GM20431 (cell line): ENCODE measurements at regions not wholly inside any gene's neighbourhood (a gene's known extent, or its start where the extent isn't known, plus 50 kb on each side); places are given as distances from the start of the nearest gene placed in this dataset.

Experiments
- in situ Hi-C: fragments of 300-500 bp; cut with MseI, MboI; formaldehyde crosslinking; loops from one replicate; pipeline ENCODE4 v1.15.0; 2020; ENCODE audit warnings: low sequenced_read_pairs; ENCODE audit not compliant: unreplicated experiment

DNA sequence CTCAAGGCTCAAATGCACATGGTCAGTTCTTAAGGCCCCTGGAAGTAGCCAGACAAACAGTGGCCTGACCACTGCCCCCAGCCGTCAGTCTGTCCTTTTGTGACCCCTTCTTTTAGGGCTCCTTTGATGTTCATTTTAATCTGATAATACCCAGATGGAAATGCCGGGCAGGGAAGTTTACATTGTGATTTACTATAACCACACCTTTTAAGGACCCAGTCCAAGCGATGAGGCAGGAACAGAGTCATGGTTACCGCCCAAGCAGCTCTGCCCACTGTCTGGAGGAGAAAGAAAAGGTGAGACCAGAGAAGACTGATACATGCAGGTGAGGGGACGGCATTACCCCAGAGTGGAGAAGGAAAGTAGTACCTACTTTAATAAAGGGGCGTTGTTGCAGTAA lies 110.6 kb downstream of the PLEKHG1 start:
- in situ Hi-C loops, result no loop called here

DNA sequence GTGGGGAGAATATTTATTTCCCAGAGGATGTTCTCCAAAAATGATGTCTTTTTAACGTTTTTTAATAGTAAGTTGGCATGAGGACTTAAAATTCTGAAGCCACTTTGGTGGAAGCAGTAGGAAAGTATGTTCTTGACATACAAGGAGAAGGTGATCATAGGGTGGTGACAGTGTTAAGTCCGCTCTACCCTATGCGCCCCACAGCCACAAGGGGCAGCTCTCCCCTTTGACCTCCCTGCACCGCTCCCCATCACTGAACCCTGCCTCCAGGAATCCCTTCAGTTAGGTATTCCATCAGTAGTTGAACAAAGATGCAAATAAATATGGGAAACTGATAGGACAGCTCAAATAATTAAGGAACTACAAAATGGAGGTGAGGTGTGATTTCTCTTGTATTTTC lies 111.4 kb downstream of the PLEKHG1 start:
- in situ Hi-C loops, result no loop called here

DNA sequence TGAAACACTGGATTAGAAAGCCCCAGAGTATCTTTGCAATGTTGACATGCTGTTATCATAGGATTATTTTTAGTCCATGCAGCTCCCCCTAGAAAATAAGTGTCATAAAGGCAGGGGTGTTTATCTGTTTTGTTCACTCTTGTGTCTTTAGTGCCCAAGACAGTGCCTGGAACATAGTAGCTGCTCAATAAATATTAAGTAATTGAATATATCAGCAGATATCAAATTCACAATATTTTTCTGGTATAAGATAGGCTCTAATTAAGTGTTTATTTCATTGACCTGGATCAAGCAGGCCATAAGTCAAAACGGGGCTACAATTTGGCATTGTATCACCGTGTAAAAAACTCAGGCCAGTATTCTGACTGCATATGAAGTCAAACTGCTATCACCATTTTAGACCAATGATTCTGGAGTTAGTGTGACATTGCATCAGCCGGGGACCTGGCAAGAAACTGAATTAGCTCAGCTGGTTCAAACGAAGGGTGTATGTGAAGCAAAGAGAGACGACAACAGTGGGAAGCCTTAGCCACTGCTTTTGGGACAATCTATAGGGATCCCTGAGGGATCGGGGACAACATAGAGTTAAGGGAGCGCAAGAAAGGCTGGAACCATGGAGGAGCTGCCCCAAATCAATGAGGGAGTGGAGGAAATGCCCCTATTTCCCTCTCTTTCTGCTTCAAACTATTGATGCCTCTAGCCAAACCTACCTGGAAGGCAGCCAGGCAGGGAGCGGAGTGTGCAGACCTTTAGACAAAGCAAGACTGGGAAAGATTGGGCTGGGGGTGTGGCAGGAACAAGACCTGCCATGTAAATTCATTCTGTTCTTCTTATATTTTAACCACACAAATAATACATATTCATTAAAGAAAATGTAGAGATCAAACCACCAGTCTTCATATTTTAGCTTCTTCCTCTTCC lies 112.2 kb downstream of the PLEKHG1 start:
- in situ Hi-C loops, result no loop called here

DNA sequence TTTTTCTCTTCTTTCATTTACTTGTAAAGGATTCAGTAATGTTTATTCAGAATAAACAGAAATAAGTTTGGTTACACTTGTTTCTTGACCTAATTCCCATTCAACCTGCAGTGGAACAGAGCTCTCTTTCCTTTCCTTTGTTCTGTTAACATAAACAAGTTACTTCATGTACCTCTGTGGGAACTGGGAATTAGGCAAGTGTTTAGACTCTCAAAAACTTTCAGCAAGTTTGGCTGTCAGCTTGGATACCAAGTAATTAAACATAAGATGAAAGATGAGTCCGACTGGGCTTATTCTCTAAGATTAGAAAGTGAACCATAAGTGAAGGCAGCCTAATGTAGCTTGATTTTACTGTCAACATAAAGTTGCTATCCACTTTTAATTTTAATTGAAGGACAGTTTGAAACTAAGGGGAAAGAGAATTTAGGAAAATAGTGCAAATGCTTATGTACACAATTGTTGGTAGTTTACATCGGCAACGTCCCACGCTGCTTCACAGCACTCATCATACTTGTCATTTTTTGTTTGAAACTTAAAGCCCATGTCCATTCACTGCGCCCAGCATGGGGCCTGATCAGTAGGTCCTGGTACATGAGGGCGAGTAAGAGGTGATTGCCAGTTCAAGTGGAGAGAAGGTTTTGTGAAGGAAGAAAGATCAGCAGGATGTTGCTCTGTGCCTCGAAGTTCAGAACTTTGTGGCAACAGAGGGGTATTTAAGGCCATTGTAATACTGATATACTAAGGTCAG lies 113.0 kb downstream of the PLEKHG1 start:
- in situ Hi-C loops, result no loop called here

DNA sequence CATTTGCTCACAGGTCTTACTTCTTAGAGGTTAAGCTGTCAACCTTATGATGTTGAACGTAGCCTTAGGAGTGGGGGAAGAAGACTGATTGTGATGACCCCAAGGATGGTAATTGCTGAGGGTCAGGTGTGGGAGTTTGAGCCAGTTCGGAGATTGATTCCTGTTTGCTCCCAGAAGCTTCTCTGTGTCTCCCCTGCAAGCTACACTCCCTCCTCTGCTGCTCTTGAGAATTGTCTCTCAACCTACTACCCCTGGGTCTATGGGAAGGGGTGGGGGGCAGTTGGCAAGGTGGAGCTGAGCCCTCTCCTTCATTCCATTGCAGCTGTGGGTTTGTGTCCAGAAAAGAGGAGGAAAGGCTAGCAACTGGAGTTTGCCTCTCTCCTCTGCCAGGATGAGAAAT lies 113.8 kb downstream of the PLEKHG1 start:
- in situ Hi-C loops, result no loop called here

DNA sequence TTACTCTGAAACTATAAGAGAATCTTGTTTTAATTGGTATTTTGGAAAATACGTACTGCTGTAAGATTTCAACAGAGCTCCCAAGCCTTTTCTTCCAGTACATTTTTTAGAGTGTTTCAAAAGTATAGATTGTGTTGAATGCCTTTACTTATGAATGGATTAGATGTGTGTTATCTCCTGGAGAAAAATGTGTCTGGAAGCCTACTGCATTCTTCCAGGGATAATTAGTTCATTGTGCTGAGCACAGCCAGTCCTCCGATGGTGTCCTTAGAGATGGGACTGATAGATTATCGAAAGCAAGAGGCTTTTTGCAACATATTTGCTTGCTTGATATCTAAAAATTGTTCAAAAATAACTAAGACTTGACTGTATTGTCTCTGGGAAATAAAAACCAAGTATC lies 114.2 kb downstream of the PLEKHG1 start:
- in situ Hi-C loops, result no loop called here

DNA sequence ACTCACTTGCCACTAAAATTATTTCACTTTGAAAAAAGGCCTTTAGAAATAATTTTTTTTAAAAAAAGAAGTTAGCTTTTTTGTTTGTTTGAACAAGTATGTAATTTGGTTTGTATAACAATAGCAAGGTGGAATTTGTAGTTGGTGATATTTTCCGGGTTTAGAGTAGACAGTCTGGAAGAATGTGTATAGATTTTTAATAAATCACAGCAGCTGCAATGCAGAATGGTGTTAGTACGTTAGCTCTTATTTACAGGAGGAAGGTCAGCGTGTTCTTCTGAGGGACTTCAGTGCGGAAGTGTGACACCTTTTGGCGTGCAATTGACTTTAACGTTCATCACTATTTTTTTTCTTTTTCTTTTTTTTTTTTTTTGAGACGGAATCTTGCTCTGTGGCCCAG lies 115.4 kb downstream of the PLEKHG1 start:
- in situ Hi-C loops, result no loop called here

DNA sequence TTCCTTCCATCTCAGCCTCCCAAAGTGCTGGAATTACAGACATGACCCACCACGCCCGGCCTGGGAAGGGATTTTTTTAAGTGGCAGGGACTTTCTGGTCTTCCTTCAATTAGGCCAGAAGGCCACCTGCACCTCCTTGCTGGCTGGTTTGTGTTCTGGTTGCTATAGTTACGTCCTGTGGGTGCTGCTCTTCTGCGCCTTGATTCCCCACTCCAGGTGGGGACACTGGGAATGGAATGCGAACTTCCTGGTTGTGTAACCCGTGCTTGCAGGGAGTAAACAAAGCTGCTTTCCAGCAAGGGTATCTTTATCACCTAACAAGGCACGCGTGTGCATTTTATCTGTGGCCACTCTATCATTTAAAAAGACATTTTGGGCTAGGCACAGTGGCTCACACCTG lies 117.7 kb downstream of the PLEKHG1 start:
- in situ Hi-C loops, result no loop called here

DNA sequence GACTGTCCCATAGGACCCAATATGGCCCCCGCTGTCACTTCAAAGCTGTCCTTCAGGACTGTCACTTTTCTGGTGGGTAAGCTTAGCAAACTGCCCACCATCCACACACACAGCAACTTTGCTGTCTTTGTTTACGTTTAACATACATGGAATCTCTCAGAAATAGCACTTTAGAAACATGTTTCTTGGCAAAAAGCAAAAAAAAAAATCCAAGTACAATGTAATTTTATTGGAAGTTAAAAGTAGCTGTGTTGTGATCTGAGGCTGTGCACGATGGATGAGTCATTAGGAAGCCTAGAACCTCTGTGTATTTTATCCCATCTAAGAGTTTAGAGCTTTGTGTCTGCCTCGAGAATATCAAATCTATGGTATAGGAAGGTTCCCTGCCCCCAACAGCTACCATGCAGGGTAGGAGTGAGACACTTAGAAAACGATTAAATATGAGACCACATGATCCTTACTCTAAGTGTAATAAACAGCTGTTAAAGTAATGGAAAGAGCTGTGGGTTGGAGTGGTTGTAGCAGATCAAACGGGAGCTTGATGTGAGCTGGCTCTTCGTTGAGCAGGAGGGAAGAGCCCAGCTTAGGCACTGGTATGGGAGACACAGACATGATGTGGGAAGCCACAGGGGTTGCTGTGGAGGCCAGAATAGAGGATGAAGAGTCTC lies 119.5 kb downstream of the PLEKHG1 start:
- in situ Hi-C loops, result no loop called here

DNA sequence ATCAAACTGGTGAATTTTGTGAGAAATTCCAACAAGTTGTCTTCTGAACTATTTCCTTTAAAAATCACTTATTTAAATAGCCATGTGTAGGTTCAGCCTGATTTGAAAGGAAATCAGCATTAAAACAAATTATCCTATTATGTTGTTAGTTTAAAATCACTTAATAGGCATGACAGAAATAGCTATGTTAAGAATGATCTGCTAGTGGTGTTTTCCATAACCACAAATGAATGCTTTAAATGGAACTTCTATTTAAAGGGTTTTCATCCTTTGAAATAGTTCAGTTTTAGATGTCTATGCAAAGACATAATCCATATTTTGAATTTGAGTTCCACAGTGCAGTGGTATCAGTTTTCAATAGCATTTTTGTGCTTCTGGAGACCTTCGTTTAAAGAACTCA lies 120.1 kb downstream of the PLEKHG1 start:
- in situ Hi-C loops, result no loop called here

DNA sequence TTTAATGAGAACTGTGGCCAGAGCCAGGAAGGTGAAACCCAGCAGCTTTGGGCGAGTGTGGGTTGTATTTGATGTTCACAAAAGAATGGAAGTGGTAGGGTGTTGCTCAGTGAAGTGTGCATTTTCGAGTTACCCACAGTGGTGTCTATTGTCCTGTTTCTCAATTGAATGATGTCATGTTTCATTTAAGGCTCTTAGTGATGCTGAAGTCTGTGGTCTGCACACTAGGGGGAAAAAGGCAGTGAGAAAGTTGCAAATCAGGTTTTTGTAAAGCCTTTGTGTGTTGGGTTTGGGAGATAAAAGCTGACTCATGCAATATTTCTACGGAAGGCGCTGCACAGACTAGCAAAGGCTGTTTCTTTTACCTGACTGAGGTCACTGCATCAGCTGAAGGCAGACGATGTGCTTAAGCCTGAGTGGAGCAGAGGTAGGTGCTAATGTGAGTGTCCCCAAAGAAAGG lies 121.1 kb downstream of the PLEKHG1 start:
- in situ Hi-C loops, result no loop called here

DNA sequence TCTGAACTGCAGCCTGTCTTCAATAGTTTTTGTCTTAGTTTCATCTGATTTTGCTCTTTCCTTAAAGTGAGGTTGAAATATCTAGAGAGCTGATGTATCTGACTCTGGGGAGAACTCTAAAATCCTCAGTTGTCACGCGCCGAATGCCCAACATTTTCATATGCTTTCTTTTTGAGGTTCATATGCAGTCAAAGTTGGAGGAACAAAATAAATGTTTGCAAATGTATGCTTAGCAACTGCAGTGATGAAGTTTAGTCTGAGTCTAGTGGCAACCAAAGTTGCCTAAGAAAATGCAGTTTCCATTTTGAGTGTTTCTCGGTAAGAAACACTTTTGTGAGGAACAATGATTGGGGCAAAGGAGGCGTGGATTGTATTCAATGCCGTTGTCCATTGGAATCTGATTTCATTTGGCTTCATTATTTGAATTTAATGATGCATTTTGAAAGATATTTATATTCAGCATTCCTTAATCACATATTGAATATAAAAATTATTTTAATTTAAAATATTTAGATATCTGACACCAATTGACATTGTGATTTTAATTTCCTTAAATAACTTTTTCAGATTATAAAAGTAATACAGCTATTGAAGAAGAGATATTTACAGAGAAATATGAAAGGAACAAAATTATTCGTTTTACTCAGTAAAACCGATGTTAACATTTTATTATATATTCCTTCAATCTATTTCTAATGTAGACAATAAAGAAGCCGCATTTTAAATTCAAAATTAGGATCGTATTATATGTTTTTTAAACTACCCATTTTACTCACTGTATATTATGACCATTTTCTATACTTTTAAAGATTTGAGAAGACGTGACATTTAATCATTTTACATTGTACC lies 122.0 kb downstream of the PLEKHG1 start:
- in situ Hi-C loops, result no loop called here

DNA sequence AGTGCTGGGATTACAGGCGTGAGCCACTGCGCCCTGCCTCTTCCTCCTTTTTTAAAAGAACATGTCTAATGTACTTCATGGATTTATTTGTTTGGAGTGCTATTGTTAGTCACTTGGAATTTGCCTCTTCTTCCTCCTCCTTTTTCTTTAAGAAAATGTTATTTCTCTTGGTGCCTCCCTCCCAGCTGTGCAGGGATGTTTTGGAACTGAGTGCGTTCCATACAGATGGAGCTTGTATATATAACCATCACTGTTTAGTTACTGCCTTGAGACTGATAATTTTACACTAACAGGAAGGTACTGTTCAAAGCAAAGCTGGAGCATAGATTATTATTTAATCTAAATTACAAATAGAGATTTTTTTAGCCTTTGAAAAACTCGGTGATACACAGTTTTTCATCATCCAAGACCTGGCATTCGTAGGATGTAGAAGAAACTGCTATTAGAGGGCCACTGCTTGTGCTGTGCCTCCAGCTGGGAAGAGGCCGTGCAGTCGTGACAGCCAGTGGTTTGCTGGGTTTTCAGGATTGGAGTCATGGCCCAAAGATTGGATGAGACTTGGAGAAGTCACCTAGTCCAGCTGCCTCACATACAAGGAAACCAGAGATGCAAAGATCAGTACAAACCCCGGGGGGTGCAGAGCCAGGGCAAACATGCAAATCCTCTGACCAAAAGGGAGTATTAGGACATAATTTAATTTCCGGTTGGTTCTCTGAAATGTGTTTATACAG lies 123.1 kb downstream of the PLEKHG1 start:
- in situ Hi-C loops, result no loop called here

DNA sequence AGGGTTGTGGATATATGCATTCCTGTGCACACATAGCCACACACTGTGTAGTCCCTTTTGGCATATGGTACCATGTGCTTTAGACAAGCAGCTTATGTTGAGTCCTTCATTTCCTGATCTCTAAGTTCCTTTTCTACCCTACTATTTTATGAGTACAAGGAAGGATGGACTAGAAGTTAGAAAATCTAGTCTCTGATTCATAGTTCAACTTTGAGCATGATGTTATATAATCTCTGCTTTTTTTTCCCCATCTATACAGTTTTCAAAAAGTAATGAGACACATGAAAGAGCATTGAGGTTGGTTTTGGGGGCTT lies 123.6 kb downstream of the PLEKHG1 start:
- in situ Hi-C loops, result no loop called here

DNA sequence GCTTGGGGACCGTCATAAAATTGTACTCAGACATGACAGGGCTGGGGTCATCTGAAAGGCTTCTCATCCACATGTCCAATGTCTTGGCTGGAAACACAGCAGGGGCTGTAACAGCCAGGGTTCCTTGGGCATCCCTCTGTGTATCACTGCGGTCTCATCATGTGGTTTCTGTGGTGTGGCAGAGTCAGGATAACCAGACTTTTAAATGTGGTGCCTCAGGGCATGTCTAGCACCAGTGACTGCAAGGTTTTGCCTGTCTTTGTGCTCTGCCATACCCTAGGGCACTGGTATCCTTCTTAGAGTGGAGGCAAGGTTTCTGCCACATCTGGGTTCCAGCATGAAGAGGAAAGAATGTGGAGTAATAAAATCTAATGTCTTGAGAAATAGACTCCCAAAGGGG lies 124.2 kb downstream of the PLEKHG1 start:
- in situ Hi-C loops, result no loop called here

DNA sequence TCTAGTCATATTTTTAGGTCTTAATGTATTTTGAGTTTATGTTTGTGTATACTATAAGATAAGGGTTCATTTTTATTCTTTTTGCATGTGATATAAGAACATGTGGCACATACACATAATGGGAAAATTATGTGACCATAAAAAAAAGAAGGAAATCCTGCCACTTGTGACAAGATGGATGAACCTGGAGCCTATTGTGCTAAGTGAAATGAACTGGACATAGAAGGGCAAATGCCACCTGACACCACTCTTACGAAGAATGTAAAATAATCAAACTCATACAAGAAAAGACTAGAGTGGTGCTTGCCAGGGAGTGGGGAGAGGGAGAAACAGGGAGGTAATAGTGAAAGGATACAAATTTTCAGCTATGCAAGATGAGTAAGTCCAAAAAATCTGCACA lies 126.1 kb downstream of the PLEKHG1 start:
- in situ Hi-C loops, result no loop called here

DNA sequence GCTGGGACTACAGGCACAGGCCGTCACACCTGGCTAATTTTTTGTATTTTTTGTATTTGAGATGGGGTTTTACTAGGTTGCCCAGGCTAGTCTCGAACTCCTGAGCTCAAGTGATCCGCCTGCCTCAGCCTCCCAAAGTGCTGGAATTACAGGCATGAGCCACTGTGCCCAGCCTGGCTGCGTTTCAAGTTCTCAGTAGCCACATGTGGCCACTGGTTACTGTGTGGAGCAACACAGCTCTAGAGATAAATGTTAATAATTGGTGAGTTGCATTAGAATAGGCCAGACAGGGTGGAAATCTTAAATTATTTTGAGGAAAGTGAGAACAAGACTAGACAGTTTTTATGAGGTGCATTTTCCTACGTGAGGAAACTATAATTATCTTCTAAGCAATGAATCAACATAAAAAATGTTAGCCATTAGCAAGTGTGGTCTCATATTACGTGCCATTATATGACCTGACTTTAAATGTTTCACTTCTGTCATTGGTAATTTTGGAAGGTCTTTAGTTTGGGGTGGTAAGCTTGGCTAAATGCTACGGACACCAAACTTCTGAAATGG lies 129.6 kb downstream of the PLEKHG1 start:
- in situ Hi-C loops, result no loop called here

DNA sequence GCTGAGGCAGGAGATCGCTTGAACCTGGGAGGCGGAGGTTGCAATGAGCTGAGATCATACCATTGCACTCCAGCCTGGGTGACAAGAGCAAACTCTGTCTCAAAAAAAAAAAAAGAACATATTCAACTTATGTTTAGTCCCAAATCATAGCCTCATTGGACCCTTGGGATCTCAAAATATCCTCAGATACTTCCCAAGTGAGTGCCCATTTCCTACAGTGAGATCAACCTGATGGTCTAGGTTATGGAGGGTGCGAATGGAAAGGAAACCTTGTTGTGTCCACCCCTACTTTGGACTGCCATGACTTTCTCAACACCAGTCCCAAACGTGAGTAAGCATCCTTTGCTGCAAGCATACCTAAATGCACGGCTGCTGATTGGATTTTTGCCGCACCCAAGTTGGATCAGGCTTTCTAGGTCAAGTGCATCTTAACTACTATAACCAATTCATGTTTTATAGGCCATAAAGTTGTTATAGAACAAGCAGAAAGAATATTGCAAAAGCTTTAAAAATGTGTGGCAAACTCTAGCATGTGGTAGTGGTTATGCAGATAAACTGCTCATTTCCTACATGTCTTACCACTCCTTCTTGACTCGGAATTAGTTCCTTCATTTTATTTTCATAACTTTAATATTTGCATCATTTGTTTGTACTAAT lies 131.2 kb downstream of the PLEKHG1 start:
- in situ Hi-C loops, result no loop called here
